ENCODE measurements at regions not wholly inside any gene's neighbourhood (a gene's known extent, or its start where the extent isn't known, plus 50 kb on each side); places are given as distances from the start of the nearest gene placed in this dataset.

DNA sequence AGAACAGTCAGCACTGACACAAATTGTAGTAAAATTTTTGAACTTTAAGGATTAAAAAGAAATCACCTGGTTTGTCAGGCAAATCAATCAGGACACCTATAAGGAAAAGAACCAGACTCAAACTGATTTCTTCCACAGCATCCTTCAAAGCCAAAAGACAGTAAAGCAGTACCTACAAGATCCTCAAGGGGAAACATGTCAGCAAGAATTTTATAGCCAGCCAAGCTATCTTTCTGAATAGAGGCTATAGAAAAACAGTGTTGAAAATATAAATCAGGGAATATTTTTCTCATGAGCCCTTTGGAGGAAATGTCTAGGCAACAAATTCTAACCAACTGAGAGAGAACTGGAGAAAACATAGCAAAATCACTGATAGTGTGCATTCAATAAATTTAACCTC, 301.4 kb upstream of the UBE2E2 start:
- intact Hi-C loops (cut with DNase I, micrococcal nuclease), result no loop called here
- Mint-ChIP-seq H3K4me1 (ENCODE audit: low read depth) (no peaks in the 10 kb centered on the region), H3K27ac (no peak overlapping the region)

DNA sequence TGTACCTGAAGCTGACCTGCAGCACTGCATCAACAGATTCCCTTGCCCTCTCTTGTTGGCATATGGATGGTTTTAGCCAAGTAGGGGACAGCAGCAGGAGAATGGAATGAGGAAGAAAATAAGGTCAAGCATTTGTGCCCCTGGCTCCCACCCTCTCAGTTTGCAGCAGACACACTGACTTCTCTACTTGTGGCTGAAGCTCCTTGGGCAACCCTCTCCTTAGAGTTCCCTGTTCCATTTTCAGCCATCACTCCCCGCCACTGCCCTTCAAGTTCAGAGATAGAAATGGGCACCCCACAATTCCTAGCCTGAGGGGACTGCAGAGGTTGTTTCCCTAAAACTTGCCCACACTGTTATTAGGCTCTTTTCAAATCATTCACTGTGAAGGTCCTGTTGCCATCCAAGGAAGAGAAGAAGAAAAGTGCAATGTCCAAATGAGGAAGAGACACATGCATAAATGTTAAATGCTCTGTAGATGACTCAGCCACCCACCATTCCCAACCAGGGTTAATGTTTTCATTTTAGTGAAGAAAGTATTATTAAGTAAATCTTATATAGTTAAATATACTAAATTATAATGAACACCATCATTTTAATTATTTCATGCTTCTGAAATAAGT, 295.9 kb upstream of the UBE2E2 start:
- Mint-ChIP-seq H3K27ac (no peak overlapping the region), H3K27me3 (no peaks in the 10 kb centered on the region), H3K9me3 (no peaks in the 10 kb centered on the region), H3K4me1 (ENCODE audit: low read depth) (no peaks in the 10 kb centered on the region), H3K4me3 (no peak overlapping the region), H3K36me3 (ENCODE audit: low read depth) (no peaks in the 10 kb centered on the region)
- H3K27ac ChIP-seq (ENCODE audit: low read depth in 1 of 2, low read length in 2 of 2), result no peak overlapping the region
- TF ChIP-seq, protein P1, sequence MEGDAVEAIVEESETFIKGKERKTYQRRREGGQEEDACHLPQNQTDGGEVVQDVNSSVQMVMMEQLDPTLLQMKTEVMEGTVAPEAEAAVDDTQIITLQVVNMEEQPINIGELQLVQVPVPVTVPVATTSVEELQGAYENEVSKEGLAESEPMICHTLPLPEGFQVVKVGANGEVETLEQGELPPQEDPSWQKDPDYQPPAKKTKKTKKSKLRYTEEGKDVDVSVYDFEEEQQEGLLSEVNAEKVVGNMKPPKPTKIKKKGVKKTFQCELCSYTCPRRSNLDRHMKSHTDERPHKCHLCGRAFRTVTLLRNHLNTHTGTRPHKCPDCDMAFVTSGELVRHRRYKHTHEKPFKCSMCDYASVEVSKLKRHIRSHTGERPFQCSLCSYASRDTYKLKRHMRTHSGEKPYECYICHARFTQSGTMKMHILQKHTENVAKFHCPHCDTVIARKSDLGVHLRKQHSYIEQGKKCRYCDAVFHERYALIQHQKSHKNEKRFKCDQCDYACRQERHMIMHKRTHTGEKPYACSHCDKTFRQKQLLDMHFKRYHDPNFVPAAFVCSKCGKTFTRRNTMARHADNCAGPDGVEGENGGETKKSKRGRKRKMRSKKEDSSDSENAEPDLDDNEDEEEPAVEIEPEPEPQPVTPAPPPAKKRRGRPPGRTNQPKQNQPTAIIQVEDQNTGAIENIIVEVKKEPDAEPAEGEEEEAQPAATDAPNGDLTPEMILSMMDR (IDR thresholded peaks at IDR 0.05), result no peak
- no peak for ATAC-seq (ENCODE audit: poor library complexity)
- intact Hi-C loops (cut with DNase I, micrococcal nuclease), result no loop called here
- no peaks in the 10 kb centered on the region for H3K36me3 ChIP-seq (ENCODE audit: insufficient read depth, low read length)
- CTCF ChIA-PET, result no interaction called here
- no peaks in the 10 kb centered on the region for H3K27me3 ChIP-seq (ENCODE audit: control insufficient read depth in 1 of 2, insufficient read depth in 2 of 2, low read length in 2 of 2)
- H3K4me3 ChIP-seq (ENCODE audit: low read length), result no peak overlapping the region
- H3K4me1 ChIP-seq (ENCODE audit: insufficient read depth, low read length), result no peaks in the 10 kb centered on the region
- POLR2A ChIA-PET, result no interaction called here
- peaks cover 0 to 4% of the 10 kb centered on the region in 2 experiments for H3K9me3 ChIP-seq (ENCODE audit: control insufficient read depth in 1 of 2, insufficient read depth in 1 of 2, low read length in 2 of 2)
- no peak for DNase-seq

More for the DNA sequence above, 301.4 kb upstream of the UBE2E2 start:
- Histone ChIP-seq H3K27ac (ENCODE audit: low read depth in 1 of 2, low read length in 2 of 2) (no peak overlapping the region), H3K9me3 (ENCODE audit: control insufficient read depth in 1 of 2, insufficient read depth in 1 of 2, low read length in 2 of 2) (peaks cover 0 to 4% of the 10 kb centered on the region in 2 experiments), H3K27me3 (ENCODE audit: control insufficient read depth in 1 of 2, insufficient read depth in 2 of 2, low read length in 2 of 2) (no peaks in the 10 kb centered on the region), H3K4me3 (ENCODE audit: low read length) (no peak overlapping the region), H3K4me1 (ENCODE audit: insufficient read depth, low read length) (no peaks in the 10 kb centered on the region), H3K36me3 (ENCODE audit: insufficient read depth, low read length) (no peaks in the 10 kb centered on the region)
- Mint-ChIP-seq H3K4me3 (no peak overlapping the region), H3K27me3 (no peaks in the 10 kb centered on the region), H3K36me3 (ENCODE audit: low read depth) (no peaks in the 10 kb centered on the region), H3K9me3 (peaks cover 3% of the 10 kb centered on the region)
- ATAC-seq (ENCODE audit: poor library complexity) (no peak), DNase-seq (no peak)
- TF ChIP-seq, protein P1 (IDR thresholded peaks at IDR 0.05), result no peak
- CTCF ChIA-PET, result no interaction called here
- POLR2A ChIA-PET, result no interaction called here

DNA sequence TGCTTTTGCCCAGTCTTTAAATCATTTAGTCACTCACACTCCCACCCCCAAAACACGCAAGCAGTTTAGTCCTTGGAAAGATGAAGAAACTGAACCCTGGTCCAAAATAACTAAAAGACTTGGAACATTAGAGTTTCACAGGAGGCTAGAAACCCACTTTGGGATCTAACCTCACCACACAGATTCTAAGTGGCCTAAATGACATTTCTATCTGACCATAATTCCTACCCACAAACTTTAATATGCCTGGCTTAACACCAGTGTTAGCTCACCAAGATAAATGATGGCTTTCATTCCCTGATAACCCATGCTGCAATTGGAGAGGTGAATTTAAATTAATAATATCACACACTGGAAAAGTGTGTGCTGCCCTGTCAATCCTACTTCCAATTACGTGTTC, 295.3 kb upstream of the UBE2E2 start:
- H3K27ac ChIP-seq (ENCODE audit: low read depth in 1 of 2, low read length in 2 of 2), result no peak overlapping the region
- H3K4me1 ChIP-seq (ENCODE audit: insufficient read depth, low read length), result no peaks in the 10 kb centered on the region
- no peak for DNase-seq
- H3K27me3 Mint-ChIP-seq, result no peaks in the 10 kb centered on the region
- H3K27me3 ChIP-seq (ENCODE audit: control insufficient read depth in 1 of 2, insufficient read depth in 2 of 2, low read length in 2 of 2), result no peaks in the 10 kb centered on the region
- no peak for ATAC-seq (ENCODE audit: poor library complexity)
- H3K9me3 Mint-ChIP-seq, result no peaks in the 10 kb centered on the region
- H3K4me3 ChIP-seq (ENCODE audit: low read length), result no peak overlapping the region
- no peak overlapping the region for H3K27ac Mint-ChIP-seq
- no peaks in the 10 kb centered on the region for H3K36me3 ChIP-seq (ENCODE audit: insufficient read depth, low read length)
- TF ChIP-seq, protein P1 (IDR thresholded peaks at IDR 0.05), result no peak
- no peaks in the 10 kb centered on the region for H3K4me1 Mint-ChIP-seq (ENCODE audit: low read depth)
- intact Hi-C loops (cut with DNase I, micrococcal nuclease), result no loop called here
- CTCF ChIA-PET, result no interaction called here
- no peaks in the 10 kb centered on the region for H3K36me3 Mint-ChIP-seq (ENCODE audit: low read depth)
- POLR2A ChIA-PET, result no interaction called here
- H3K9me3 ChIP-seq (ENCODE audit: control insufficient read depth in 1 of 2, insufficient read depth in 1 of 2, low read length in 2 of 2), result peaks cover 0 to 4% of the 10 kb centered on the region in 2 experiments
- H3K4me3 Mint-ChIP-seq, result no peak overlapping the region

Data from CD4-positive, alpha-beta T cell (primary cell).